ENCODE measurements at regions not wholly inside any gene's neighbourhood (a gene's known extent, or its start where the extent isn't known, plus 50 kb on each side); places are given as distances from the start of the nearest gene placed in this dataset.

DNA sequence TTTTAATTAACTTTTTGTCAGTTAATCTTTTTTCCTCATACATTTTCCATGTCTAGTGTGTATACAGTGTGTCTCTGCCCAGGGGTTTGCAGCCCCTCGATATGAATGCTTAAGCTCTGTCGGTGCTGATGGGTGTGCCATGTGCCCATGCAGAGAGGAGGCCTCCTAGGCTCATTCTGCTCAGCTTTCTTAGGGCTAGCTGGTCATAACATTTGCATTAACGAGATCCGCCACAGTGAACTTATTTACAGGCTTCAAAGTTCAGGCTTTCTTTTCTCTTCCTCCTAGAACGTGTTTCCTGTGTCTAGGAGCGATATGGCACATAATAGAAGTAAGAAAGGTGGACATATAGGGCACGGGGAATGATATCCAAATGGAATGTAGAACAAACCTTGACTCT lies 783.3 kb downstream of the PLCL1 start:
- no peak for DNase-seq (ENCODE audit: low spot score)
- no peak overlapping the region for H3K27ac ChIP-seq
- ChIA-PET POLR2A (ENCODE audit: low non-redundant PET) (no interaction called here), CTCF (interaction anchor here (0.6 kb wide), 1 partner anchor 57 kb away, joined by 3 read pairs; no protein-coding TSS in a partner anchor)
- no peak for TF ChIP-seq CTCF (conservative IDR thresholded peaks at IDR 0.05; ENCODE audit: low read depth)

DNA sequence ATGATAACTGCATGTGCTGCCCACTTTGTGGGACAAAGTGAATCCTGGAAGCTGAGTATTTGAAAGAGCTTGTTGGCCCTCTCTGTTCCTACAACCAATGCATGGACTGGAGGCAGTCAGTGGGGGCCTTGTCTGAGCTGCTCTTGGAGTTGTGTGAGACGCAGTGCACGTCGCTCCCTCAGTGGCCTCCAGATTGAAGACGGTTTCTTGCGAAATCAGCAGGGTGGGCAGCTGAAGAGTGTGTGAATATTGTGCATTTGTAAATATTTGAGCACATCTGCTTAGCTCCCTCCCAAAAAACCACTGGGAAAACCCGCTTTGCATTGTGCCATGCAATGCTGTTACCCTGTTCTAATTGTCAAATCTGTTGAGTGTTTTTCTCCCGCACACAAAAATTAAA lies 782.8 kb downstream of the PLCL1 start:
- no peak for DNase-seq (ENCODE audit: low spot score)
- ChIA-PET POLR2A (ENCODE audit: low non-redundant PET) (no interaction called here), CTCF (no interaction called here)
- TF ChIP-seq CTCF (conservative IDR thresholded peaks at IDR 0.05; ENCODE audit: low read depth) = no peak
- H3K27ac ChIP-seq = no peak overlapping the region

- TF ChIP-seq CTCF (conservative IDR thresholded peaks at IDR 0.05; ENCODE audit: low read depth) = no peak
- ChIA-PET POLR2A (ENCODE audit: low non-redundant PET) (no interaction called here), CTCF (no interaction called here)
- DNase-seq (ENCODE audit: low spot score) = no peak
- no peak overlapping the region for H3K27ac ChIP-seq
These were observed 767.0 kb downstream of the PLCL1 start for GRCh38 chr2:198571393-198571792.

DNA sequence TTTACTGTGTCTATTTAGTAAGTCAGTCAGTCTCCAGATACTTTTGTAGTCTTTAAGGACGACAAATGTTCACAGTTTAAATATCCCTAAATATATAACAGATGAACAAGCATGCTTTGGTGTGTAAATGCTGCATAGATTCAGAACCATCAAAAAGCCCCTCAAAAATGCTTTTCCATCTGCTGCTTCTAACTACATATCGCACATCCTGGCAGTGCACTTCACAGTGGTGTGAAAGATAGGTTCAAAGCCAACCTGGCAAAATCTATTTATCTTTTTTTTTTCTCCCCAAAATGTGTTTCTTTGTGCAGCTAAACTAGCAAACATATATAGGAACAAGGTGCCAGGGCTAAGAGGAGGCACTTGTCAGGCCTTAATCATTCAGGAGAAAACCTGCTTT lies 753.8 kb downstream of the PLCL1 start:
- no peak for TF ChIP-seq CTCF (conservative IDR thresholded peaks at IDR 0.05; ENCODE audit: low read depth)
- ChIA-PET CTCF (no interaction called here), POLR2A (ENCODE audit: low non-redundant PET) (no interaction called here)
- no peak overlapping the region for H3K27ac ChIP-seq
- no peak for DNase-seq (ENCODE audit: low spot score)

DNA sequence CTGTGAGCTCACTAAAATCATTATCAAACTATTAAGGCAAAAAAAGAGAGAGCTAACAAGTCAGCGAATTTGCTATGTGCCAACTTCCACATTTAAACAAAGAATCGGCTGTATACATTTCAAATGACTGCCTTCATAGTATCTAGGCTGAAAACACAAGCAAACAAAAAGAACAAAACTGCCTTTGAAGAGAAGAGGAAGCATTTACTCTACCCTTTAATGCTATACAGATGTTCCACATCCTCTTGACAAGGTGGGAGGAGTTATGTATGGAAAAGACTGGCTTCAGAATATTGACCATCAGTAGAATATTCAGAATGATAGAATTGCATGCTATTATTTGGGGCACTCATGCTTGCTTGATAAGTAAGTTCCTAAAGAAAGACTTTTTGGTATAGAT lies 741.7 kb downstream of the PLCL1 start:
- no peak for DNase-seq (ENCODE audit: low spot score)
- H3K27ac ChIP-seq = no peak overlapping the region
- no peak for TF ChIP-seq CTCF (conservative IDR thresholded peaks at IDR 0.05; ENCODE audit: low read depth)
- POLR2A ChIA-PET (ENCODE audit: low non-redundant PET) = no interaction called here
- CTCF ChIA-PET = no interaction called here

DNA sequence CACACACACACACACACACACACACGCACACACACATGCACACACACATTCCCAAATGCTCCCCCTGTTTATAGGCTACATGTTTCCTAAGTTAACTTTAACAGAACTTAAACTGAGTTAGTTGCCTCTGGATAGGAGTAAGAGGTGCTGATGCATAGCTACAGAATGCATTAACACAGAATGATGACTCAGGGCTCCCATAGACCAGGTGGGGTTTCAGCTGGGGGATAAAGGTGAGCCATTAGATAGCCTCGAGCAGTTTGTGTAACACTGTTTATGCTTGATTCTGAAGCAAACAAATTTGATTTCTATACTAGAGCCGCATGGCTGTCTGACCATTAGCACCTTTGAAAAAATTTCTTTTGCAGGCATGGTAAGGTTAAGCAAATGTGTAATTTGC lies 741.0 kb downstream of the PLCL1 start:
- ChIA-PET CTCF (no interaction called here), POLR2A (ENCODE audit: low non-redundant PET) (interaction anchor here (0.7 kb wide), 1 partner anchor 229 kb away, joined by 3 read pairs; no protein-coding TSS in a partner anchor)
- no peak overlapping the region for H3K27ac ChIP-seq
- TF ChIP-seq CTCF (conservative IDR thresholded peaks at IDR 0.05; ENCODE audit: low read depth) = no peak
- DNase-seq (ENCODE audit: low spot score) = peak; percentile 34

DNA sequence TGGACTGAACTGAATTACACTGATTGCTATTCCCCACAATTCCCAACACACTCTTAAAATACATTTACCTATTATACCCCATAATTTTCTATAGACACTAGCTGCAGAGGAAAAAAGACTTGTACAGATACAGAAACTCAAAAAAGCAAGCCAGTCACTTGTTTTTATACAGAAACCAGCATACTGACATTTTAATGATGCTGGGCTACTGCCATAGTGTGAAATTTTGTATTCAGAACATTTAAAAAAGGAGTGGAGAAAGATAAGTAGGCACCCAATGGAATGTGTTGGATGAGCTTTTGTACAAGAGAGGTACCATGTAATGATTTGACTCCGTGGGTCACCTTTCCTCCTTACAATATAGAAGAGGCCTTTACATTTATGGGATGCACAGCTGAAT lies 740.1 kb downstream of the PLCL1 start:
- no peak overlapping the region for H3K27ac ChIP-seq
- ChIA-PET POLR2A (ENCODE audit: low non-redundant PET) (no interaction called here), CTCF (no interaction called here)
- no peak for TF ChIP-seq CTCF (conservative IDR thresholded peaks at IDR 0.05; ENCODE audit: low read depth)
- no peak for DNase-seq (ENCODE audit: low spot score)

Data from RWPE1 (cell line).